ENCODE measurements at regions not wholly inside any gene's neighbourhood (a gene's known extent, or its start where the extent isn't known, plus 50 kb on each side); places are given as distances from the start of the nearest gene placed in this dataset.

DNA sequence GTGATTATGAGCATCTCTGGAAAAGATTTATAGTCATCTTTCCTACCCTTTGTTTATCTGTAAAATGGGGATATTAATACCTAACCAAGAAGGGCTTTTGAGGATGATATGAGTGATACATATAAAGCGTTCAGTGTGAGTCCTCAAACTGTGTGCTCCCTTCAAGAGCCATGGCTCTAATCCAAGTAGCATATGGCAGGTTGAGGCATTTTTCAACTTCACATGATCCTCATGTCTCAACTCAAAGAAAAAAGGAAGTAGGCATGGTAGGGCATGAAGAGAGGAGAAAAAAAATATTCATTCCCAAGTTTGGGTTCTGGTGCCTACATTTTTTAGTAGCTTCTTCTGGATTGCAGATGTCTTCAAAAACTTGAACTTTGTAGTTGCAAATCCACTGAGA lies 286.3 kb upstream of the ATP2B1 start:
- Histone ChIP-seq H3K27me3 (no peaks in the 10 kb centered on the region), H3K9me3 (no peaks in the 10 kb centered on the region), H3K4me1 (no peaks in the 10 kb centered on the region), H3K4me3 (no peak overlapping the region), H3K9ac (ENCODE audit: low read depth in 2 of 2, low read length in 2 of 2) (no peak overlapping the region), H3K36me3 (no peaks in the 10 kb centered on the region), H3K27ac (no peak overlapping the region)
- TF ChIP-seq, protein P1, sequence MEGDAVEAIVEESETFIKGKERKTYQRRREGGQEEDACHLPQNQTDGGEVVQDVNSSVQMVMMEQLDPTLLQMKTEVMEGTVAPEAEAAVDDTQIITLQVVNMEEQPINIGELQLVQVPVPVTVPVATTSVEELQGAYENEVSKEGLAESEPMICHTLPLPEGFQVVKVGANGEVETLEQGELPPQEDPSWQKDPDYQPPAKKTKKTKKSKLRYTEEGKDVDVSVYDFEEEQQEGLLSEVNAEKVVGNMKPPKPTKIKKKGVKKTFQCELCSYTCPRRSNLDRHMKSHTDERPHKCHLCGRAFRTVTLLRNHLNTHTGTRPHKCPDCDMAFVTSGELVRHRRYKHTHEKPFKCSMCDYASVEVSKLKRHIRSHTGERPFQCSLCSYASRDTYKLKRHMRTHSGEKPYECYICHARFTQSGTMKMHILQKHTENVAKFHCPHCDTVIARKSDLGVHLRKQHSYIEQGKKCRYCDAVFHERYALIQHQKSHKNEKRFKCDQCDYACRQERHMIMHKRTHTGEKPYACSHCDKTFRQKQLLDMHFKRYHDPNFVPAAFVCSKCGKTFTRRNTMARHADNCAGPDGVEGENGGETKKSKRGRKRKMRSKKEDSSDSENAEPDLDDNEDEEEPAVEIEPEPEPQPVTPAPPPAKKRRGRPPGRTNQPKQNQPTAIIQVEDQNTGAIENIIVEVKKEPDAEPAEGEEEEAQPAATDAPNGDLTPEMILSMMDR (IDR thresholded peaks at IDR 0.05), result no peak
- no peak for DNase-seq
- intact Hi-C loops (cut with DNase I), result no loop called here

DNA sequence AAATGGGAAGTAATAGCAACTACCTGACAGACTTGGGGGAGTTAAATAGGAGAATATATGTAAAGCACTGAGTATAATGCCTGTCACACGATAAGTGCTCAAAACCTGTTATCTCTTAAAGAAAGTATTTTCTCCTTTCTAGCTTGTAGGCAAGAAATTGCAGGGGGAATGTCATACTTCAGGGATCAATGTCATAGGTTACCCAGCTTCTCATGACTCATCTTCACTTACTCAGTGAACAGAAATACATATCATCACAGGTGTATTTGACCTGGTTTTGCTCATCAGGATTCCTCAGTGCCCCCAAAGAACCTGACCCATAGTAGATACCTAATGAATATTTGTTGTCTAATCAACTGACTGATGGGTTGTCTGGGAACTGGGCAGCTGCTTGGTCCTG lies 285.0 kb upstream of the ATP2B1 start:
- H3K4me1 ChIP-seq, result no peaks in the 10 kb centered on the region
- H3K4me3 ChIP-seq, result no peak overlapping the region
- TF ChIP-seq, protein P1 (IDR thresholded peaks at IDR 0.05), result no peak
- no peaks in the 10 kb centered on the region for H3K9me3 ChIP-seq
- intact Hi-C loops (cut with DNase I), result no loop called here
- no peak for DNase-seq
- no peaks in the 10 kb centered on the region for H3K27me3 ChIP-seq
- H3K27ac ChIP-seq, result no peak overlapping the region
- H3K36me3 ChIP-seq, result no peaks in the 10 kb centered on the region
- H3K9ac ChIP-seq (ENCODE audit: low read depth in 2 of 2, low read length in 2 of 2), result no peak overlapping the region

DNA sequence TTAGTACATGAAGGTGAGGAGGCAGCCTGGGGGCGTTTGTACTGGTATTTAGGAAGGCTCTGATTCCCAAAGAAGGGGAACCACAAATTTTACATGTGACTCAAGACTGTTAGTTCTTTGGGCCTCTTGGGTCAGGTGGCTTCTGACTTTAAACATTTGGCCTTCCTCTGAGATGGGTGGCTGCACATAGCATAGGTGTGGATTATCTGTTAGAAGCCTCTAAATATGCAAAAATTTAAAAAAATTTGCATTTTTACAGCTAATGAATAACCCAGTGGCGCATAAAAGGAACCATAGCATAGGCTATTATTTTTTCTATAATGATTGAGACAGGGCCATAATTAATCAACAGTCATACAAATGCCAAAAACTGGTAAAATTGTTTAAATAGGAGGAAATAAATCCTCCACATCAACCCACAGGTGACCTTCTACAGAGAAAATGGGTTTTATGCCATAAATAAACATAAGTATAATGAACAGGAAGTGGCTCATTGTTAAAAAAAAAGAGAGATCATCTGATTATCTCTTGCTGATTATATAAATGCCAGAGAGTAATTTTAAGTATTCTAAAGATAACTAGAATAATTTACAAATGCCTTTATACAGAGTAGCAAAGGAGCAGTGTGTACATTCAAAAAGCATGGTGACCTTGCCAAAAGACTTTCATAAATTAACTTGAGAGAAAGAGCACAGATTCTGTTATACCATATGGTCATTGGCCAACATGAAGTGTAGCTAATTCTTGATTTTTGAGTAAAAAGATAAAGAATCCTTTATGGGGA lies 284.2 kb upstream of the ATP2B1 start:
- no peak for DNase-seq
- TF ChIP-seq, protein P1 (IDR thresholded peaks at IDR 0.05), result no peak
- no peaks in the 10 kb centered on the region for H3K4me1 ChIP-seq
- H3K27ac ChIP-seq, result no peak overlapping the region
- no peaks in the 10 kb centered on the region for H3K36me3 ChIP-seq
- H3K9me3 ChIP-seq, result no peaks in the 10 kb centered on the region
- H3K4me3 ChIP-seq, result no peak overlapping the region
- no peaks in the 10 kb centered on the region for H3K27me3 ChIP-seq
- intact Hi-C loops (cut with DNase I), result no loop called here
- H3K9ac ChIP-seq (ENCODE audit: low read depth in 2 of 2, low read length in 2 of 2), result no peak overlapping the region

DNA sequence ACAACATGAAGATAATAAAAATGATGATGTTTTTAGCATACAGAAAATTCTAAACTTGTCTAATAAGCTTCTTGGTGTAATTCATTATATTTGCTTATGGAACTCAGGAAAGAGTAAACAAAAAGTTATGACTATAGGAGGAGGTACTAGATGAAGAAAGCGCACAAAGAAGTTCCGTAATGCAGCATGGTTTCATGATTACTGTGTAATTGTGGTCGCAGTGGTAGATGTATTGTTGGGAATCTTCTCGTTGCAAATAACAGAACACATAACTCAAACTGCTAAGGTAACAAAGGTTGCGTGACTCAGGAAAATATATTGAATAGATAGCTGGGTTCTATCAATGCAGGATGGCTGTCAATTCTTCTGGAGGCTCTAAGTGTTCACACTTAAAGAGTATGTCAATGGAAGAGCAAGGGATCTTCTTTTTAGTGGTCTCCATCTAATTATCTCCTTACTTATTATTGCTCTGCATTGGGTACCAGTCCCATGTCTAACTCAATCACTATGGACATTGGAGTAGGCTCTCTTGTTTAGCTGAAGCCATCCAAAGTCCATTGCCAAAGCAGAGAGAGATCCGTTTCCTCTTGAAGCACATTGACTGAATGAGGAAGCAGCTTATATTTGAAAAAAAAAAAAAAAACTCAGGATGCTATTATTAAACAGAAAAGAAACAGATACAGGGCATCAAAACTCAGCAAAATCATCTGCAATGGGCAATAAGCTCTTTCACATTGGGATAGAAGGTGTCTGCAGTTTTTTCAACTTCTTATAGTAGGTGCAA lies 283.4 kb upstream of the ATP2B1 start:
- Histone ChIP-seq H3K9ac (ENCODE audit: low read depth in 2 of 2, low read length in 2 of 2) (no peak overlapping the region), H3K27me3 (no peaks in the 10 kb centered on the region), H3K36me3 (no peaks in the 10 kb centered on the region), H3K4me3 (no peak overlapping the region), H3K9me3 (no peaks in the 10 kb centered on the region), H3K27ac (no peak overlapping the region), H3K4me1 (no peaks in the 10 kb centered on the region)
- no peak for DNase-seq
- intact Hi-C loops (cut with DNase I), result no loop called here
- TF ChIP-seq, protein P1 (IDR thresholded peaks at IDR 0.05), result no peak

DNA sequence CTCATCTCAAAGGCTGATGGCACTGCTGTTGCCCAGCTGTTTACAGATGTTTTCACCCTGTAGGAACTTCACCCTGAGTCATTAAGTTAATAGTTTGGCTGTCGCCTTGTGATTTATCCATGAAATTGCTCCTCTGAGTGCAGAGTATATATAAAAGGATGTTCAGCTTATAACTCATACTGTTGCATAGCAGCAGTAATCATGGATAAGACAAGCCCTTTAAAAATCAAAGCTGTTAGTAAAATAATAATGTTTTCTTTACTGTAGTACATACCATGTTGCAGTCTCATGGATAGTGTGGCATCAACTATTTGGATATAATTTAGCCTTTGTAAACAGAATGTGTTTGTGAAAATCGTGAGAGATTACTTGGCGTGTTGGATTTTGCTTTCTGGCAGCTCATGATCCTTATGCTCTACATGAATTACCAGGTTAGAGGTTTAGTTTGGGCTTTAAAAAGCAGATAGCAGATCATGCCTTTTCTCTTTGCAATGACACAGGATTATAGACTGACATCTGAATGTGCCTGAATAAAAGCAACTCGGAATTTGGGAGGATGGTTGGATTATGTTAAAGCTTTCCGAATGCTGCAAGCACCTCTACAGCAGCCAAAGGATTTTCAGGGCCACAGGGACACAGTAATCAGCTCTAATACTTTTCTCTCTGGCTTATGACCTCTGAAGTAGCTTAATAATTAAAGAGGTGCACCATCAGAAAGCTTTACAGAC lies 279.7 kb upstream of the ATP2B1 start:
- H3K36me3 ChIP-seq, result no peaks in the 10 kb centered on the region
- intact Hi-C loops (cut with DNase I), result no loop called here
- no peak overlapping the region for H3K9ac ChIP-seq (ENCODE audit: low read depth in 2 of 2, low read length in 2 of 2)
- H3K27me3 ChIP-seq, result no peaks in the 10 kb centered on the region
- no peaks in the 10 kb centered on the region for H3K9me3 ChIP-seq
- TF ChIP-seq, protein P1 (IDR thresholded peaks at IDR 0.05), result no peak
- H3K4me3 ChIP-seq, result no peak overlapping the region
- no peaks in the 10 kb centered on the region for H3K4me1 ChIP-seq
- no peak for DNase-seq
- no peak overlapping the region for H3K27ac ChIP-seq

Measured in colonic mucosa (tissue), 4 donors.